Natural killer cell (primary cell): ENCODE measurements at regions not wholly inside any gene's neighbourhood (a gene's known extent, or its start where the extent isn't known, plus 50 kb on each side); places are given as distances from the start of the nearest gene placed in this dataset.

Experiments used
- ATAC-seq, 3 donors: fragments of 150-1000 bp in 2 of 3; fragments of 200-7000 bp in 1 of 3; cut with Tn5 transposase; 1 replicate in 1 of 3; 2 replicates in 2 of 3; pipeline ENCODE4 v1.10.0; 2021; ENCODE audit warnings: mild to moderate bottlenecking in 2 of 3, moderate library complexity in 2 of 3
- DNase-seq, 2 donors: peaks; one replicate each; pipeline versions ENCODE4 v3.0.0 to v3.0.0-alpha.2; 2013 to 2021; ENCODE audit warnings: mixed read lengths in 1 of 2
- H3K27ac ChIP-seq: one replicate; pipeline ENCODE4 v1.5.1; 2013; ENCODE audit warnings: mild to moderate bottlenecking, low read length
- H3K27me3 ChIP-seq: one replicate; pipeline ENCODE4 v1.6.1; 2013; ENCODE audit warnings: low read length; ENCODE audit not compliant: control insufficient read depth, insufficient read depth
- H3K36me3 ChIP-seq: one replicate; pipeline ENCODE4 v1.6.1; 2013; ENCODE audit warnings: low read length; ENCODE audit not compliant: control insufficient read depth, insufficient read depth
- H3K4me1 ChIP-seq: one replicate; pipeline ENCODE4 v1.6.1; 2013; ENCODE audit warnings: low read length; ENCODE audit not compliant: control insufficient read depth, insufficient read depth
- H3K4me3 ChIP-seq: one replicate; pipeline ENCODE4 v1.5.1; 2013; ENCODE audit warnings: low read length
- H3K9me3 ChIP-seq: one replicate; pipeline ENCODE4 v1.6.1; 2013; ENCODE audit warnings: low read length; ENCODE audit not compliant: control insufficient read depth, insufficient read depth
- H3K27ac Mint-ChIP-seq, 2 donors: one replicate each; pipeline ENCODE4 v1.8.0; 2022; ENCODE audit warnings: mild to moderate bottlenecking in 2 of 2, mixed read lengths in 2 of 2, moderate library complexity in 1 of 2
- H3K27me3 Mint-ChIP-seq, 2 donors: one replicate each; pipeline ENCODE4 v1.8.0; 2022; ENCODE audit warnings: low read depth in 2 of 2, mixed read lengths in 2 of 2
- H3K36me3 Mint-ChIP-seq: one replicate; pipeline ENCODE4 v1.8.0; 2022; ENCODE audit warnings: mixed read lengths
- H3K4me1 Mint-ChIP-seq, 2 donors: one replicate each; pipeline ENCODE4 v1.8.0; 2022; ENCODE audit warnings: mixed read lengths in 2 of 2
- H3K4me3 Mint-ChIP-seq: one replicate; pipeline ENCODE4 v1.8.0; 2022; ENCODE audit warnings: mild to moderate bottlenecking, moderate library complexity, mixed read lengths
- H3K9me3 Mint-ChIP-seq, 2 donors: one replicate each; pipeline ENCODE4 v1.8.0; 2022; ENCODE audit warnings: mixed read lengths in 2 of 2
- WGBS: methylation state at CpG from one replicate; pipeline ENCODE4 v1.1.7; 2013; ENCODE audit warnings: missing lambda C conversion rate; ENCODE audit not compliant: insufficient coverage; 5-methylcytosine and 5-hydroxymethylcytosine counted together
- intact Hi-C: fragments of 100-400 bp; cut with micrococcal nuclease; formaldehyde crosslinking; loops from one replicate; pipeline ENCODE4 v1.14.2; 2022
- TF ChIP-seq, protein P1 (sequence below): fragments of 200-600 bp; IDR thresholded peaks from one replicate; pipeline ENCODE4 v1.8.0; 2022; ENCODE audit warnings: antibody characterized with exemption

DNA sequence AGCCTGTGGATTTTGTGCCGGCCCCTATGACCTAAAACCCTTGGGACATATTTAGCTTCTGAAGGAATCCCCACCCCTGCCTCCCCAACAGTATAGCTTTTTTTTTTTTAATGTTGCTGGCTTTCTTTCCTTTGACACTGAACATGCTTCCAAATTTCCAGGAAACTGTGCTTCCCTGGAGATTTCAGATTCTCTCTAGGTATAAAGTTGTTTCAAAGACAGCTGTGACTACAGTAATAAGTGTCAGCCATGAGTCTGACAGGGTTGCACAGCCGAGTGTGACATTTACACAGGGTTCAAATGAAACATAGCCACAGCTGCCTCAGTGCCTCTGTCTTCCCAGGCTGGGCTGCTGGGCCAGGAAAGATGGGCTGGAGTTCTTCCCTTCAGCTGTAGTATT is 466.6 kb upstream of the COBL start:
- TF ChIP-seq, protein P1, sequence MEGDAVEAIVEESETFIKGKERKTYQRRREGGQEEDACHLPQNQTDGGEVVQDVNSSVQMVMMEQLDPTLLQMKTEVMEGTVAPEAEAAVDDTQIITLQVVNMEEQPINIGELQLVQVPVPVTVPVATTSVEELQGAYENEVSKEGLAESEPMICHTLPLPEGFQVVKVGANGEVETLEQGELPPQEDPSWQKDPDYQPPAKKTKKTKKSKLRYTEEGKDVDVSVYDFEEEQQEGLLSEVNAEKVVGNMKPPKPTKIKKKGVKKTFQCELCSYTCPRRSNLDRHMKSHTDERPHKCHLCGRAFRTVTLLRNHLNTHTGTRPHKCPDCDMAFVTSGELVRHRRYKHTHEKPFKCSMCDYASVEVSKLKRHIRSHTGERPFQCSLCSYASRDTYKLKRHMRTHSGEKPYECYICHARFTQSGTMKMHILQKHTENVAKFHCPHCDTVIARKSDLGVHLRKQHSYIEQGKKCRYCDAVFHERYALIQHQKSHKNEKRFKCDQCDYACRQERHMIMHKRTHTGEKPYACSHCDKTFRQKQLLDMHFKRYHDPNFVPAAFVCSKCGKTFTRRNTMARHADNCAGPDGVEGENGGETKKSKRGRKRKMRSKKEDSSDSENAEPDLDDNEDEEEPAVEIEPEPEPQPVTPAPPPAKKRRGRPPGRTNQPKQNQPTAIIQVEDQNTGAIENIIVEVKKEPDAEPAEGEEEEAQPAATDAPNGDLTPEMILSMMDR: no peak
- ATAC-seq (no peak), DNase-seq (no peak)
- no peaks in the 10 kb centered on the region for H3K9me3 ChIP-seq
- H3K4me3 ChIP-seq: no peak overlapping the region
- WGBS: 46% methylated on average over 2 of the region's 2 CpGs
- intact Hi-C loops: no loop called here
- no peaks in the 10 kb centered on the region for H3K36me3 ChIP-seq
- H3K4me1 ChIP-seq: no peaks in the 10 kb centered on the region
- no peaks in the 10 kb centered on the region for H3K27me3 ChIP-seq
- no peak overlapping the region for H3K27ac Mint-ChIP-seq
- H3K27ac ChIP-seq: no peak overlapping the region
- peaks cover 16 to 20% of the 10 kb centered on the region in 2 donors for H3K9me3 Mint-ChIP-seq
- H3K36me3 Mint-ChIP-seq: peaks cover 7% of the 10 kb centered on the region
- H3K27me3 Mint-ChIP-seq: no peaks in the 10 kb centered on the region
- H3K4me3 Mint-ChIP-seq: no peak overlapping the region
- no peaks in the 10 kb centered on the region for H3K4me1 Mint-ChIP-seq

DNA sequence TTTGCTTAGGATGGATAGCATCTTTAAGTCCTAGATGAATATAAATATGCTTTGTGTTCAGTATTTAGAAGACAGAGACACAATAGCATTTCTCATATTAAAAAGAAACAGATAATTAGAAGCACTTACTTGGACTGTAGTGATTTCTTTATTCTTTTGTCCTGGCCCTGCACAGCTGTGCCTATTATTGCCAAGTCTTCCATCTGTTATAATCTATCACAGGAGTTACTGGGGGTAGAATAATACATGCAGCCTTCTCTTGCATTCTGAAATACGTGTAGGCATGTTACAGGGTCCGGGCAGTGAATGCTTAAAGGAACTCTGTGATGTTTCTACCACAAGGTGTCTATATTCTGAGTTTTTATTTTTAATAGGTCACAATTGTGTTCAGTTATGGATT is 461.5 kb upstream of the COBL start:
- H3K4me1 Mint-ChIP-seq: no peaks in the 10 kb centered on the region
- H3K36me3 Mint-ChIP-seq: no peaks in the 10 kb centered on the region
- Histone ChIP-seq H3K4me3 (no peak overlapping the region), H3K27ac (no peak overlapping the region), H3K4me1 (no peaks in the 10 kb centered on the region), H3K9me3 (peaks cover 3% of the 10 kb centered on the region), H3K27me3 (no peaks in the 10 kb centered on the region), H3K36me3 (no peaks in the 10 kb centered on the region)
- ATAC-seq (no peak), DNase-seq (no peak)
- no peaks in the 10 kb centered on the region for H3K27me3 Mint-ChIP-seq
- H3K27ac Mint-ChIP-seq: no peak overlapping the region
- peaks cover 15 to 20% of the 10 kb centered on the region in 2 donors for H3K9me3 Mint-ChIP-seq
- TF ChIP-seq, protein P1: no peak
- no peak overlapping the region for H3K4me3 Mint-ChIP-seq
- intact Hi-C loops: no loop called here
- WGBS: 50% methylated on average over 2 of the region's 2 CpGs

DNA sequence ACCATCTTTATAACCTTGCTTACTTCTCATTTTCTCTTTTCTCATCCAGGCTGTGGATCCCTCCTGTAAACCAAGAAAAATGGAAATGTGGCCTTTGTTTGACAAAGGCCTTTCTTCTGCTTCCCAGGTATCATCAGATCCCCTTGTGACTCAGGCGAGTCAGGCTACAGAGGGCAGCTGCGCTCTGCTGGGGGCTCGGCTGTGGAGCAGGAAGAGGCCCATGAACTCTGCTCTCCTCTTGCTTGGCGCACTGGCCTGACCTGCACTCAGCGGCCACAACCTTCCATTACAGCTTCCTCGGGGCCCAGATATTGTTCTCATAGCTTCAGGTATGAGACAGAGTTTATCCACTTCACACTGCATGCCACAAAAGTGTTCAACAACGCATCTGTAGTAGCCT is 457.6 kb upstream of the COBL start:
- Mint-ChIP-seq H3K9me3 (peaks cover 7 to 13% of the 10 kb centered on the region in 2 donors), H3K4me3 (no peak overlapping the region), H3K4me1 (no peaks in the 10 kb centered on the region), H3K27ac (no peak overlapping the region), H3K36me3 (no peaks in the 10 kb centered on the region), H3K27me3 (no peaks in the 10 kb centered on the region)
- H3K27ac ChIP-seq: no peak overlapping the region
- TF ChIP-seq, protein P1: no peak
- intact Hi-C loops: no loop called here
- WGBS: 83% methylated on average over 7 of the region's 7 CpGs
- ATAC-seq (no peak), DNase-seq (no peak)
- no peaks in the 10 kb centered on the region for H3K36me3 ChIP-seq
- H3K4me3 ChIP-seq: no peak overlapping the region
- H3K27me3 ChIP-seq: no peaks in the 10 kb centered on the region
- H3K4me1 ChIP-seq: no peaks in the 10 kb centered on the region
- peaks cover 3% of the 10 kb centered on the region for H3K9me3 ChIP-seq

DNA sequence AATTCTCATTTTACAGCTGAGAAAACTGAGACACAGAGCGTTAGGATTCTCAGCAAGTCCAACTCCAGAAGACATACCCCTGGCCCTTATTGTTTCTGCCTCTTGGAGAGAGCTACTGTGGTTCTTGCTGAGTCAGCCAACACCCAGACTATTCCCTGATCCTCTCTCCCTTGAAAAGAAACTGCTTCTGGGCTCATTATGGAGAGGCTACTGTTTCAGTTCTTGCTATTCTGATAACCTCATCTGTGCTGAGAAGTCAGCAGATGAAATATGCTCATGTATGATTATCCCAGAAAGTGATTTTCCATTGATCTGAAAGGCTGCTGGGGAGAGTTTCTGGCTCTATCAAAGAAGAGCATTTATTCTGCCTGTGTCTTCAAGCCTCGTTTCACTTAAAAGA is 455.6 kb upstream of the COBL start:
- Mint-ChIP-seq H3K27me3 (no peaks in the 10 kb centered on the region), H3K4me3 (no peak overlapping the region), H3K4me1 (no peaks in the 10 kb centered on the region), H3K27ac (no peak overlapping the region), H3K9me3 (peaks cover 9 to 13% of the 10 kb centered on the region in 2 donors), H3K36me3 (no peaks in the 10 kb centered on the region)
- 67% methylated on average over 2 of the region's 2 CpGs for WGBS
- Histone ChIP-seq H3K27ac (no peak overlapping the region), H3K4me3 (no peak overlapping the region), H3K9me3 (peaks cover 2% of the 10 kb centered on the region), H3K36me3 (no peaks in the 10 kb centered on the region), H3K4me1 (no peaks in the 10 kb centered on the region), H3K27me3 (no peaks in the 10 kb centered on the region)
- no peak for DNase-seq
- intact Hi-C loops: no loop called here
- TF ChIP-seq, protein P1: no peak
- no peak for ATAC-seq
